ENCODE measurements at regions not wholly inside any gene's neighbourhood (a gene's known extent, or its start where the extent isn't known, plus 50 kb on each side); places are given as distances from the start of the nearest gene placed in this dataset.
"Not testable (repeated sequence)": the region's sequence is repeated elsewhere in the genome, so short reads cannot be mapped to it uniquely, and the experiment has no call there.

- TF ChIP-seq CTCF, POLR2A (IDR thresholded peaks at IDR 0.05): not testable (repeated sequence)
Measured at GRCh38 chr6:73990609-73991238, 294.7 kb downstream of the CD109 start.
